NCI-H146 treated with DMSO at 0.1 percent for 48 hours (cell line): ENCODE measurements at regions not wholly inside any gene's neighbourhood (a gene's known extent, or its start where the extent isn't known, plus 50 kb on each side); places are given as distances from the start of the nearest gene placed in this dataset.

Source experiments
- DNase-seq: peaks from one replicate; lab custom pipeline; 2025; ENCODE audit not compliant: unreplicated experiment; lab: John Stamatoyannopoulos, UW

DNA sequence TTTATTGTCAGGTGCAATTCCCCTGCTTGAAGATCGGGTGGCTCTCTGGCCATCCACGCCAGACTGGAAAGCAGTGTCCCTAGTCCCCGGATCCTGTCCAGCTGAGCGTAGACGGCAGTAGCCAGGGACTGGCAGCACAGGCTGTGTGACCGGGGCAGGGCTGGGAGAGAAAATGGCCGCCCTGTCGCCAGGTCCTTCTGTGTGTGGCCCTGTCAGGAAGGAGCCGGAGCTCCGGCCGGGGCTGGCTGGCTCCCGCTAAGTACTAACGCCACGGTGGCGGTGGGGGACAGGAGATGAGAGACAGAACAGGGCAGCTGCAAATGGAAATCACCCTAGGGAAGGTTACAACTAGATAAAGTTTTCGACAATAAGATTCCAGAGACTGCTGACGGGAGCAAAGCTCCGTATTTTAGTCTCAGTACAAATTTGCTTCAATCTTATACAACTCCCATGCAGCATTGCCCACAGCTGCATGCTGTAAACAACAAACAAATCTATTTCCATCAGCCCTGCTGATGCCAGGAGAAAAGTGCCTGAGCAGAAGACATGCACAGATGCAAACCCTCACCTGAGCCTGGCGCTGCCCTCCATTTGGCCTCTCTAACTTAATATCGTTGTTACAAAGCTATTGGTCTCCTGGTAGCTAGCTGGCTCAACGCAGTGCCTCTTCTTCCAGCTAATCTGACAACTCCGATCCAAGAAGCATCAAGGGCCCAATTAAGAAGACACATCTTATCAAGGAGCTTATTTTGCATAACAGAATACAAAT lies 253.0 kb downstream of the TSHZ3 start:
- DNase-seq, result no peak

DNA sequence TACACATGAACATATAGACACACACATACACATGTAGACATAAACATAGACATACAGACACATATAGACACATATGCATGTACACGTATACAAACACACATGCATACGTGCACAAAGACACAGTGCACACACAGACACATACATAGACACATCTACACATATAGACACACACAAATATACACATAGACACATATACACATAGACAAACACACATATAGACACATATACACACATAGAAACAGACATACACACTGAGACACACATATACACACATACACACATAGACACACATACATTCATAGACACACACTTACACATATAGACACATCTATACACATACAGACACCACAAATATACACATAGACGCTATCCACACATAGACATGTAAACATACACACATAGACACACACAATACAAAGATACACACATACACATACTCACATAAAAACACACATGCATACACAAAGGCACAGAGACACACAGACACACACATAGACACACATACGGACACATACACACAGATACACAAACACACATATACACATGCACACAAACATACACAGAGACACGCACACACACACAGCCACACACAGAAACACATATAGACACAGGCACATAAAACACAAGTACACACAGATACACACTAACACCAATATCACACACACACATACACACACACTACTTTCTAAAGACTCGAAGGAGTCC lies 254.0 kb downstream of the TSHZ3 start:
- DNase-seq, result no peak

DNA sequence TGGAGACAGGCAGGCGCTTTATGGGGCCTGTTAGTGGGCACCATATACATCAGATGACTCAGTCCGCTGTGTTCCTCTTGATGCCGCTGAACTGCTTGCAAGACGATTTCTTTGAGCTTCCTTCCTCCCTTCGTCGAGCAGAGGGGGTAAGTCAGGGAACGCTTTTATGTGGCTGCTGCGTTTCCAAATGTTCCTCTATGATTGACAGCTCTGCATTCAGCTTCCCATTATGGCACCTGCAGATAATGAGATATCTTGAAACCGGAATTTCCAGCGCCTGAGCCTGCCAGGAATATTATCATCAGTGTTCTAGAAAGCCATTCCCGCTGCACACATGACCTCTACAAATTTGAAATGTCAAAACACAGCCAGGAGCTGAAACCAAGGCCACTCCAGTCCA lies 257.0 kb downstream of the TSHZ3 start:
- DNase-seq, result no peak

DNA sequence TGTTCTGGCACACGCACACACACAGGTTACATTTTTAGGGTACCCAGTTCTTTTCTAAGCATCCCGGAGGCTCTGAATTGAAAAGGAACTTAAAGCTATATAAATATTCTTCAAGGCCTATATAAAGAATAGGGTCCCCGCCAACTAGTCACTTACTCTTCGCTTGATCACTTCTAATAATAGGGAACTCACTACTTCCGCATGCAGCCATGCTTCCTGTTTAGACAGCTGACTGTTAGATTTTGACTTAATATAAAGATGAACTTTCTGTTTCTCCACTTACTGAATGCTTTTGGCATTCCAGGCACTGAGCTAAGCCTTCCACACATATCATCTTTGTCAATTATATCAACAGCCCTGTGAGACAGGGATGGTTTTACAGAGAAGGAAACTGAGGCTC lies 259.6 kb downstream of the TSHZ3 start:
- no peak for DNase-seq

DNA sequence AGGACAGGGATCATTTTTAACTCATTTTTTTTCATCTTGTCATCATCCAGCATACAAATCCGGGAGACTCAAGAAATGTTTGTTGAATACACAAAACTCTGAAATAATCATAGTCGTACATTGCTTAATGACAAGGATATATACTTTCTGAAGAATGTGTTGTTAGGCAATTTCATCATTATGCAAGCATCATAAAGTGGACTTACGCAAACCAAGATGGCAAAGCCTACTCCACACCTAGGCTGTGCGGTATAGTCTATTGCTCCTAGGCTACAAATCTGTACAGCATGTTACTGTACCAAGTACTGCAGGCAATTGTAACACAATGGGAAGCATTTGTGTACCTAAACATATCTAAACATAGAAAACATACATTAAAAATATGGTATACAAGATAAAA lies 264.1 kb downstream of the TSHZ3 start:
- DNase-seq, result no peak

DNA sequence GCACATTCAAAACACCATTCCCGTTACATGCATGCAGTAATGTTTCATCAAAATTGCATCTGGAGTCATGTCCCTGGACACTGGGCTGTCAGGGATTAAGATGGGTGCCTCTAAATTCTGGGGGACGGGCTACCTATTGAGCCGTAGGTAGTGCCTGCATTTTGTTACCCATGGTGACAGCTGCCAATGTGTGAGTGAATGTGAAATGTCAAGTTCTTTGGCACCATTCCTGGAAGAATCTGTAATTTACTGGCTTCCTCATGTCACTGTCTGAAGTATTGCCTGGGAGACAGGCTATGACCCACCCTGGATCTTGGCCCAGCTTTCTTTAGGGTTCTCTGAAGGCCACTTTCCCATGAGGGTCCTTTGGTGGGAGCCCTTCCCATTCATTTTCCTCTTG lies 266.1 kb downstream of the TSHZ3 start:
- no peak for DNase-seq

DNA sequence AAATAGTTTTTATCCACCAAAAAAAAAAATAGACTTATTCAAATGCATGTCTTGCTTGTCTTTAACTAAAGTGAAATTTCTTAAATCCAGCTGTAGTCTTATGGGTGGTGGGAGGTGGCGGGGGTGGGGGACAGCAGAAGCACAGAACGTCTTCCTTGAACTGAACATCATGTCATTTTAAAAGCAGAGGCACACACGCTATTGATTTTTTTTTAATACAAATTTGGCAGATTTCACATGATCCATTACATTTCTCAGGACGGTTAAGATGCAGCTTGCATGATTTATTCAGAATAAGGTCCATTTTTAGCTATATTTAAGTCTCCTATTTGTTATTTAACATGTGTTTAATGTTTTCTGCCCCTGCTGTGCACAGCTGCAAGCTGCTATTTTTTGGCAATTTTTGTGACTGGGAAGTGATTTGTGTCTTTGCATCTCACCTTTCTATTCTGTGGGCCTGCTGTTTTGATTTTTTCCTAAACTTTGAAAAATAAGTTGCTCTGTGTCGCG lies 274.0 kb downstream of the TSHZ3 start:
- no peak for DNase-seq

DNA sequence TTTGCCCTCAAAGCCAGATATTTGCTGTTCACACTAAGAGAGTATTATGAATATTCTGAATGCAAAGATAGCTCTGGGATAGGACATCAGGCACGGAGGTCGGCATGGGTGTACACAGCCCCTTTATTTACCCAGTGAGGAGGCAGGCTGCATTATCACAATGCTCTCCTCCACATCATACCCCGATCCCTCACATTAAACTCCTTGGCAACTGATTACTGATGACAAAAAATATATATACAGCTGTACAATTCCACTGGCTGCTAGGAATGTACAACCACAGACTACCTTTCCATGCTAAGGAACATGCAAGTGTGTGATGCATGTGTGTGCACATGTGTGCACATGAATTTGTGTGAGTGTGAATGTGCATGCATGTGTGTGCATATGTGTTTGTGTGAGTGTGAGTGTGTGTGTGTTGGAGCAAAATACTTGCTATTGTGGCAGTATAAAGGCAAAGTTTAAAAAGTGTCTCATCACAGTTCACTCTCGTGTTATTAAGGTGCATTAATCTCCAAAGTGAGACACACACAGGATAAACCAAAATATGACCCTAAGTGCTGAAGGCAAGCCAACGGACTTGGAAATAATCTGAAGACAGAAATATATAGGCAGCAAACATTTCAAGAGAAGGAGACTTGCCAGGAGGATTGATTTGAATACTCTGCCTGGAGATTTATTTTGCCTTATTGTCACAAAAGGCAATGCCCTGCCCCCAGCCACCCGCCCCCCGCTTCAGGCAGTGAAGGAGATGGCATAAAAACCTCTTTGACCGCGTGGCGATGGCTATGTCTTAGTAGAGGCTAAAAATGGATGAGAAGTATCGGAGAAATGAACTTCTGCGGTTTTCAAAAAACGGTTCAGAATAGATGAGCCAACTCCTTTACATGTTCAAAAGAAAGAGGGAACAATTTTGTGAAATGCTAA lies 274.8 kb downstream of the TSHZ3 start:
- DNase-seq, result no peak

DNA sequence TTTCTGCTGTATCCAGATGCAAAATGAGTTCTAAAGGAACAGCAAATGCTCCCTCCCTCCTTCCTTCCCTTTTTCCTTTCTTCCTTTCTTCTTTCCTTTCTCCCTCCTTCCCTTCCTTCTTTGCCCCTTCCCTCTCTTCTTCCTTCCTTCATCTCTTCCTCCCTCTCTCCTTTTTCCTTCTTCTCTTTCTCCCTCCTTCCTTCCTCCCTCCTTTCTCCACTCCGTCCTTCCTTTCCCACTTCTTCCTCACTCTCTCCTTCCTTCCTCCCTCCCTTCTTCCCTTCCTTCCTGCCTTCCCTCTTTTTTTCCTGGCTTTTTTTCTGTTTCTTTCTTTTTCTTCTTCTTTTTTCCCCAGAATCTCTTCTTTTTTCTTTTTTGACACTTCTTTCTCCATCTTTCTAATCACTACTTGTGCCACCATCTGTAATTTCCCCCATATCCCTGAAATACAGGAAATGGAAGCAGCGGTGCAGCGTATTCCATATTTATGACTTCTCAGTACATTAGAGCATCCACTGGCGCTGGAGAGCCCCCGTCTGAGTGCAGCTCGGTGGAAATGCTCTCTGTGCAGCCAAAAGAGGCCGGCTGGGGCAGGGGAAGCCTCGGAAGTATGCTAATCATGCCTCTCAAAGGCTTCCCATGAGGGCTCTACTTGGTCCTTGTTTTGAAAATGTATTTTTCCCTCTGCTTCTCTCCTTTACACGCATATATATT lies 275.6 kb downstream of the TSHZ3 start:
- DNase-seq, result no peak

DNA sequence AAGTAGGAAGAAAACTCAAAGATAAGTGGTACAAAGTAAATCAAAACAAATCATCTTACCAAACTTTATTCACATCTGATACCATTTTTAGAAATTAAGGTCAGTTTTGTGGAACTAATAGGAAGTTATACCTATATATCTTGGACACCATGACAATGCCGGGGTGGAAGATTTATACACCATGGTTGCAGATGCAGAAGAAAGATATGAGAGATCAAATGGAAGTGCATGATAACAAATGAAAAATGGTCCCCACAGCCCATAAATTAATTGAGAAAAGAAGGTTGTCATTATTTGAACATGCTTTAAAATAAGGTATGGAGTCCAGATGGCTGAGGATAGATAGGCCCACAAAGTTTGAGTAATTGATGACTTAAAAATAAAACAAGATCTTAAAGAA lies 276.8 kb downstream of the TSHZ3 start:
- DNase-seq, result no peak

DNA sequence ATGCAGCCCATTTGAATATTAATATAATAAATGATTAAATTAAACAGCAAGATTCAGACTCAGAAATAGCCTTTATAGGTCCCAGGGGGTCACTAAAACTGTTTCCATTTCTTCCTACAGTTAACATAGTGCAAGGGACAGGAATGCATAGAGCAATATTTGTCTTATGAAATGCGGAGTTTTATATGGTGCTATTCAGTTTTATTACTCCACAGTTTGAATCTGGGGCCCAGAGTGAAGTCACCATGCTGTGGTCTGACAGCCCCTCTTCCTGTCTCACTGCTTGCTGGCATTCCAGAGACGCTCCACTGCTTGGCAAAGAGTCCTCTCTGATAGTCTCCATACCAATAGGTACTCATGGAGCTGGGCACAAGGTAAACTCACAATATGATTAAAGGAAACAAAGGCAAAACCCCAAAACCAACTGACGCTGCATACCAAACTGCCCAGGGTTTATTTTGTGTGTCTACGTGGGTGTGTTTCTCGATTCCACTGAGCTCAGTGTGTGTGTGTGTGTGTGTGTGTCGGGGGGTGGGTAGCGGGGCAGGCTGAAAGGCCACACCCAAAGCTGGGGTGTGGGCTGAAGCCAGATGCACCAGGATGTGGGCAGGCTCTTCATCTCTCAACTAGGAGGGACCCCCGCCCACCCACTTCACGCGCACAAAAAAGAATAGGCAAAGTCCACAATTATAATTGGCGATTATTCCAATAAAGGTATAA lies 277.9 kb downstream of the TSHZ3 start:
- DNase-seq, result no peak

DNA sequence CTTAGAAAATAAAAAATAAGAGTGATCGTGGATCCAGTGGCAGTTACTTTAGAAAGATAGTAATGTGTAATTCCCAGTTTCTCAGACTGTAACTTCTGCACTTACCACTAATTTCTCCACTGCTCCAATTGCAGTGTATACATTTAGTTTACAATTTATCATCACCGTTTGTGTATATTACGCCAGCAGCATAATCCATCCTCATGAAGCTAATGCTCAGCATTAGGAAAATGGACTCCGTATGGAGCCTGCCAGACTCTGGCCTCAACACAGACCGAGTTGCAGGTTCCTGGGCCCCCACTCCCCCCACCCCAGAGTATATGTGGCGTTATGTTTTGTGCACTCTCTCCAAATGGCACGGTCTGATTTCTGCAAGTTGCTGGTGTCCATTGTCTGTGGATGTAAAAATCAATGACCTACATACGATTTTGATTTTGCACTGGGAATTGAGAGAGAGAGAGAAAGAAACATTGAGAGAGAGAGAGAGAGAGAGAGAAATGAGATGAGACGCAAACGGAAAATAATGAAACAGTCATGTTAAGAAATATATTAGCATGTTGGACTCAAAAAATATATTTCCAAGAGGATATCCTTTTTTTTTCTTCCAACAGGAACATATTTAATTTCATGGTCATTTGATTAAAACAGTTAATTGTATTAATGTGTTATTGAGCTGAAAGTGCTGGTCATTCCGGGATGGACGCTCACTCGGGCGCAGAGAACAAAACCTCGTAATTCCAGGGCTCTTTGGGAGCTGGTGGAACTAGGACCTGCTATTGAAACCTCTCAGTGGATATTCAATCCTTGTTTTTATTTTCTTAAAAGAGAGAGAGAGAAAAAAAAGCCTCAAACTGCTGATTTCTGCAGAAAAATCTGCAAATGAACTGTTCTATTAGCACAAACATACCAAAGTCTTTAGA lies 278.8 kb downstream of the TSHZ3 start:
- no peak for DNase-seq

DNA sequence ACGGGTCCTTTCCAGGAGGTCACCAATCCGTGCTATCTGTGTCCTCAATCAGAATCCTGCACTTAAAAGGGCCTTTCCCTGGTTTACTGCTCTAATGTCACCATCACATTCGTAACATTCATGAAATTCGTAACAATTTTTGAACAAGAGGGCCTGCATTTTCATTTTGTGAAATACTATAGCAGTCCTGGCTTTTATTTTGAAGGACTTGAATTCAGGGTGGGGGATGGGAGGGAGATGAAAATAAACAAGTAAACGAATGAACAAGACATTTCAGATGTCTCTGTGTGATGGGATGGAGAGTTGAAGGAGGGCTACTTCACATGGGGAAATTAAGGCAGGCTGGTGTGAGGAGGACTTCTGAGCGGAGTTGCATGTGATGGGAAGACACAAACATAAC lies 281.0 kb downstream of the TSHZ3 start:
- no peak for DNase-seq

DNA sequence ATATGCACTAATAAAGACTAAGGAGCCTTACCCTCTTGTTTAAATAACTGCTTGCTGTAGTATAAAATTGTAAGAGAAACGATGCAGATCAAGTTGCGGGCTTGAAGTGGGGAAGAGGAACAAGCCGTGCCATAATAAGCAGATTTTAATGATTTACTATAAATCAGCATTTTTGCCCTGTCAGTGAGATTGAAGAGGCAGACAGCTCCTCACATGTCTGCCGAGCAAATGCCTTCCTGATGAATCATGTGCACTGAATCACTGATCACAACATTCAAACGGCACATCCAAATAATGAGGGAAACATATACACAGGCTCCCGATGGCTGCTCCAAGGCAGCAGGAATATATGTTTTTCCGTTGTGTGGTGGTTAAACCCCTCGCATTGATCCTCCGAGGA lies 282.9 kb downstream of the TSHZ3 start:
- DNase-seq, result no peak

DNA sequence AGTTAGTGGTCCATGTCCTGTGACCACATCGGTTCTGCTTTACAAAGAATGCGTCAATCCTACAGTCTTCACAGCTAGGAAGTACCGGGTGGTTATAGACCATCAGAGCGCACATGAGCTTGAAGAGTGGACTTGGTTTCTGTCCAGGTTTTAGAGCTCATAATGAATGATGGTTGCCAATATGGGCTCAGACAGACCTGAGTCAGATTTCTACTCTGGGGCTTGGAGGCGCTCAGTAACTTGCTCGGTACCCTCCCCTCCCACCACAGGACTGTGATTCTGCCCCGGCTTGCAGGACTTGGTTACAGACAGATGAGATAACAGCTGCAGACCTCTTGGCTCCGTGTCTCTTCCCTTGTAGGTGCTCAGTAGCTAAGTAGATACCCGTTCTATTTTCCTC lies 284.7 kb downstream of the TSHZ3 start:
- DNase-seq, result no peak

DNA sequence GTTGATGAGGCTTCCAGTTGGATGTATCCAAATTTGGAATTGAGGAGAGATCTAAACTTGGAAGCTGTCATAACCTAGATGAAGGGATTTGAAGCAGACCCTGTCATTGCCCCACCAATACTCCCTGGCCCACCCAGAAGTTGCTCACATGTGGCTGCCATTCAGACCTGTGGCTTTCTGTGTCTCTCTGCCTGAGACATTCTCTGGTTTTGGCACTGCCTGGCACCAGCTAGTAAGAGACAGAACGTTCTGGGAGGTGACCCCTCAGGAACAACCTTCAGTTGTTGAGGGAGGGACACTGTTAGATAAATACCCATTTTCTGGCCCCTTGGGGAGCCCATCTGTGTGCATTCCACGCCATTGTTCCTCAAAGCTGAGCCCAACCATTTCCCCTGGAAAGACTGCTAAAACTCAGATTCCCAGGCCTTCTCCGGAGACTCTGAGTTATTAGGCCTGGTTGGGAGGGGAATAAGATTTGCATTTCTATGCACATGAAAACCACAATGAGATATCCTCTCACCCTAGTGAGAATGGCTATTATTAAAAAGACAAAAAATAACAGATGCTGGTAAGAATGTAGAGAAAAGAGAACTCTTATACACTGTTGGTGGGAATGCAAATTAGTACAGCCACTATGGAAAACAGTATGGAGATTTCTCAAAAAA lies 290.4 kb downstream of the TSHZ3 start:
- no peak for DNase-seq

DNA sequence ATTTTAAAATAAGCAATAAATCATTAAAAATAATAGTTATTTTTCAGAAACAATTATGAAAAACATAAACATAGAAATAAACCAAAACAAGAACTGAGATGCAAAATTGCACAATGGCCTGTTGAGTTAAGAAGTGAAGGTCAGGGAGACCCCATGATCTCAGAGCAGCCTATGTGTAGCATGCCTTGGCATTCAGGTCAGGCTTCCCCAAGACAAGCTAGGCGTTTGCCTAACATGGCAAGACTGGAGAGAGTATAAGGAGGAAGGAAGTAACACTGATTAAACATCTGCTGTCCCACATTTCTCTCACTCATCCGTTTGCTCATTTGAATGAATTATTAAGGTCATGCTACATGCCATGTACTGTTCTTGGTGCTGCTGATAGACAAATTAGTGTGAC lies 291.8 kb downstream of the TSHZ3 start:
- DNase-seq, result no peak

DNA sequence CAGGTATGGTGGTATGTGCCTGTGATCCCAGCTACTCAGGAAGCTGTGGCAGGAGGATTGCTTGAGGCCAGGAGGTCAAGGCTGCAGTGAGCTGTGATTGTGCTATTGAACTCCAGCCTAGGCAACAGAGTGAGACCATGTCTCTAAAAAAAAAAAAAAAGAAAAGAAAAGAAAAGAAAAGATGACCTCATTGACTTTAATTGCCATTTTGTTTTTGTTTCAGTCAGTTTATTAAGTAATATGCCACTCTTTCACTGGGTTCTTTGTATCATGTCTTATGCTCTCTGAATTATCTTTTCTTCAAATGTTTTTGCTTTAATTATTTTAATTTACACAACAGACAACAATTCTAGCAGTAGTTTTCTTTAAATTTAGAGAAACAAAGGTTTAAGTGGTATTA lies 293.8 kb downstream of the TSHZ3 start:
- DNase-seq, result no peak

DNA sequence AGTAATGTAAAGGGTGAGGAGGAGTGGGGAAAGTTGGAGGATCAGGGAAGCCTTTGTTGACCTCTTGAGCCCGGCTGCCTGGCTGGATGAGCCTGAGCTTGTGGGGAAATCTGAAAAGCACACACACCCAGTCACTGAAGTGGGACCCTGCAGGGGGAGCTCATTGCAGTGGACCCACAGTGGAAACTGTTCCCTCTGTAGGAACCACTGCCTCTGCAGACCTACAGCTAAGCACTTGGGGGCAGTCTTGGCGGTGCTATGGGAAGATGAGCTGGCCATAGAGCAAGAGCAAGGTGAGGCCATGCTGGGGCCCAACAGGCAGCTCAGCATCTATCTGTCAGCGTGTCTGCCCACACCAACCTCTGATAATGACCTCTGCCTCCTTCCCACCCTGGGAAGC lies 294.8 kb downstream of the TSHZ3 start:
- DNase-seq, result no peak
